AG08396 (cell line): ENCODE measurements at regions not wholly inside any gene's neighbourhood (a gene's known extent, or its start where the extent isn't known, plus 50 kb on each side); places are given as distances from the start of the nearest gene placed in this dataset.

Source experiments
- DNase-seq: peaks from one replicate; pipeline ENCODE4 v3.0.0; 2012; ENCODE audit warnings: low spot score, mixed read lengths

- peak; percentile 34 for DNase-seq
These were observed 51.8 kb upstream of the BMPER start for GRCh38 chr7:33853361-33854062.

GRCh38 chr7:33854178-33854577 lies 51.2 kb upstream of the BMPER start:
- DNase-seq = peak; percentile 14

GRCh38 chr7:33854801-33855350 lies 50.5 kb upstream of the BMPER start:
- peak; percentile 65 for DNase-seq
